MM.1S (cell line): ENCODE measurements at regions not wholly inside any gene's neighbourhood (a gene's known extent, or its start where the extent isn't known, plus 50 kb on each side); places are given as distances from the start of the nearest gene placed in this dataset.

Source experiments
- CTCF ChIP-seq: fragments of 300-600 bp; sonication (generic); IDR thresholded peaks from 2 replicates; pipeline ENCODE4 v1.5.1; 2016; ENCODE audit warnings: antibody characterized with exemption, low read length, mixed read lengths
- EZH2 ChIP-seq: fragments of 300-600 bp; sonication (generic); optimal IDR thresholded peaks from 2 replicates; pipeline ENCODE3; 2017; ENCODE audit warnings: low read depth, mild to moderate bottlenecking, antibody characterized with exemption, low read length, mixed read lengths

GRCh38 chr3:176873261-176873660 is 324.0 kb downstream of the TBL1XR1 start:
- no peak for TF ChIP-seq CTCF
- no peak for TF ChIP-seq EZH2
